ENCODE measurements at regions not wholly inside any gene's neighbourhood (a gene's known extent, or its start where the extent isn't known, plus 50 kb on each side); places are given as distances from the start of the nearest gene placed in this dataset.

DNA sequence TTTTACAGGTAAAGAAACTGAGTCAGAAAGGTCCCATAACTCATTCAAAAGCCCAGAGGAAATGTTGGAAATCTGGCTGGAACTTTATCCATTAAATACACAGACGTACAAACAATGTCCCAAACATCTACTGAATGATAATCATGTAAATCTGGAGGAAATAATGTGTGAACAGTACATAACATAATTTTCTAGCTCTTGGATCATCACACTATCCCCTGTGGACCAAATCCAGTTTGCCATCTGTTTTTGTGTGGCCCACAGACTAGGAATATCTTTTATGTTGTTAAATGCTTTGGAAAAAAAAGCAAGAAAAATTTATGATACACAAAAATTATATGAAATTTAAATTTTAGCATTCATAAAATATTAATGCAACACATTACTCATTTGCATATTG lies 389.9 kb upstream of the SOX9 start:
- no peak overlapping the region for H3K4me3 ChIP-seq (replicated peaks; ENCODE audit: insufficient read depth, low read length)
- no peak for DNase-seq (ENCODE audit: low read depth in 1 of 2, low spot score in 1 of 2)
- no peak for TF ChIP-seq CTCF (IDR thresholded peaks at IDR 0.05; ENCODE audit: insufficient read depth, low read length)
- no peak for TF ChIP-seq GABPA (IDR thresholded peaks at IDR 0.05; ENCODE audit: low read depth)
- no peak for TF ChIP-seq POLR2AphosphoS5 (IDR thresholded peaks at IDR 0.05; ENCODE audit: low read depth)
- TF ChIP-seq SPI1 (IDR thresholded peaks at IDR 0.05; ENCODE audit: borderline replicate concordance, low read depth) = no peak
- TF ChIP-seq, protein P1, sequence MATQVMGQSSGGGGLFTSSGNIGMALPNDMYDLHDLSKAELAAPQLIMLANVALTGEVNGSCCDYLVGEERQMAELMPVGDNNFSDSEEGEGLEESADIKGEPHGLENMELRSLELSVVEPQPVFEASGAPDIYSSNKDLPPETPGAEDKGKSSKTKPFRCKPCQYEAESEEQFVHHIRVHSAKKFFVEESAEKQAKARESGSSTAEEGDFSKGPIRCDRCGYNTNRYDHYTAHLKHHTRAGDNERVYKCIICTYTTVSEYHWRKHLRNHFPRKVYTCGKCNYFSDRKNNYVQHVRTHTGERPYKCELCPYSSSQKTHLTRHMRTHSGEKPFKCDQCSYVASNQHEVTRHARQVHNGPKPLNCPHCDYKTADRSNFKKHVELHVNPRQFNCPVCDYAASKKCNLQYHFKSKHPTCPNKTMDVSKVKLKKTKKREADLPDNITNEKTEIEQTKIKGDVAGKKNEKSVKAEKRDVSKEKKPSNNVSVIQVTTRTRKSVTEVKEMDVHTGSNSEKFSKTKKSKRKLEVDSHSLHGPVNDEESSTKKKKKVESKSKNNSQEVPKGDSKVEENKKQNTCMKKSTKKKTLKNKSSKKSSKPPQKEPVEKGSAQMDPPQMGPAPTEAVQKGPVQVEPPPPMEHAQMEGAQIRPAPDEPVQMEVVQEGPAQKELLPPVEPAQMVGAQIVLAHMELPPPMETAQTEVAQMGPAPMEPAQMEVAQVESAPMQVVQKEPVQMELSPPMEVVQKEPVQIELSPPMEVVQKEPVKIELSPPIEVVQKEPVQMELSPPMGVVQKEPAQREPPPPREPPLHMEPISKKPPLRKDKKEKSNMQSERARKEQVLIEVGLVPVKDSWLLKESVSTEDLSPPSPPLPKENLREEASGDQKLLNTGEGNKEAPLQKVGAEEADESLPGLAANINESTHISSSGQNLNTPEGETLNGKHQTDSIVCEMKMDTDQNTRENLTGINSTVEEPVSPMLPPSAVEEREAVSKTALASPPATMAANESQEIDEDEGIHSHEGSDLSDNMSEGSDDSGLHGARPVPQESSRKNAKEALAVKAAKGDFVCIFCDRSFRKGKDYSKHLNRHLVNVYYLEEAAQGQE (IDR thresholded peaks at IDR 0.05; ENCODE audit: insufficient replicate concordance, low read depth) = no peak
- H3K27ac ChIP-seq (replicated peaks) = no peak overlapping the region
- H3K27me3 ChIP-seq (ENCODE audit: insufficient read depth, poor library complexity, severe bottlenecking) = no peaks in the 10 kb centered on the region

GRCh38 chr17:71735893-71736292 lies 384.9 kb upstream of the SOX9 start:
- TF ChIP-seq POLR2AphosphoS5 (IDR thresholded peaks at IDR 0.05; ENCODE audit: low read depth) = no peak
- no peak for TF ChIP-seq SPI1 (IDR thresholded peaks at IDR 0.05; ENCODE audit: borderline replicate concordance, low read depth)
- TF ChIP-seq CTCF (IDR thresholded peaks at IDR 0.05; ENCODE audit: insufficient read depth, low read length) = no peak
- TF ChIP-seq, protein P1 (IDR thresholded peaks at IDR 0.05; ENCODE audit: insufficient replicate concordance, low read depth) = no peak
- TF ChIP-seq GABPA (IDR thresholded peaks at IDR 0.05; ENCODE audit: low read depth) = no peak
- Histone ChIP-seq H3K27ac (replicated peaks) (no peak overlapping the region), H3K27me3 (ENCODE audit: insufficient read depth, poor library complexity, severe bottlenecking) (no peaks in the 10 kb centered on the region), H3K4me3 (replicated peaks; ENCODE audit: insufficient read depth, low read length) (no peak overlapping the region)
- no peak for DNase-seq (ENCODE audit: low read depth in 1 of 2, low spot score in 1 of 2)

DNA sequence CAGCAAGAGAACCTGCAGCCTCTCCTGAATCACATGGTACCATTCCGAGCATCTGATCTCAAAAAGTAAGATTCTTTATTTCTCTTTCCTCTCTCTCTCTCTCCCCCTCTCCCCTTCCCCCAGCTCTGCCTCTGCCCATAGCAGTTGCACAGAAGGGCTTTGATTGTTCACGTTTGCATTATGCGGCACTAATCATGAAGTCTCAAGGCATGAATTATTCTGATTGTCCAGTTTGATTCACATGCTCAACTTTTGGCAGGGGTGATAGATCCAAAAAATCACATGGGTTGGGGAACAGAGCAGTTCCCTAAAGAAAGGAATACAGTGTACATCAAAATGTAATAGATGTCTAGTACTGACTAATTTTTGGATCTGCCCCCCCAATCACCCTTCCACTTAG lies 380.0 kb upstream of the SOX9 start:
- no peak overlapping the region for H3K4me3 ChIP-seq (replicated peaks; ENCODE audit: insufficient read depth, low read length)
- no peak for DNase-seq (ENCODE audit: low read depth in 1 of 2, low spot score in 1 of 2)
- no peak overlapping the region for H3K27ac ChIP-seq (replicated peaks)
- TF ChIP-seq POLR2AphosphoS5 (IDR thresholded peaks at IDR 0.05; ENCODE audit: low read depth) (no peak), CTCF (IDR thresholded peaks at IDR 0.05; ENCODE audit: insufficient read depth, low read length) (no peak), GABPA (IDR thresholded peaks at IDR 0.05; ENCODE audit: low read depth) (no peak), SPI1 (IDR thresholded peaks at IDR 0.05; ENCODE audit: borderline replicate concordance, low read depth) (no peak)
- TF ChIP-seq, protein P1 (IDR thresholded peaks at IDR 0.05; ENCODE audit: insufficient replicate concordance, low read depth) = no peak
- no peaks in the 10 kb centered on the region for H3K27me3 ChIP-seq (ENCODE audit: insufficient read depth, poor library complexity, severe bottlenecking)

Data from HL-60 (cell line).